GM12873 (cell line): ENCODE measurements at regions not wholly inside any gene's neighbourhood (a gene's known extent, or its start where the extent isn't known, plus 50 kb on each side); places are given as distances from the start of the nearest gene placed in this dataset.

Experiments used
- CTCF ChIP-seq: IDR thresholded peaks from 2 replicates; pipeline ENCODE4 v1.5.1; 2012; ENCODE audit warnings: low read depth, mild to moderate bottlenecking, moderate library complexity, low read length, control low read depth; ENCODE audit not compliant: insufficient read depth; ENCODE audit errors: missing control alignments

GRCh38 chr5:56637321-56637920, 177.9 kb upstream of the MAP3K1 start:
- TF ChIP-seq CTCF, result no peak

- TF ChIP-seq CTCF, result no peak
Observed at GRCh38 chr5:56633950-56634349, 181.4 kb upstream of the MAP3K1 start.

GRCh38 chr5:56632939-56633338, 182.4 kb upstream of the MAP3K1 start:
- TF ChIP-seq CTCF, result no peak

- TF ChIP-seq CTCF, result no peak
Observed at GRCh38 chr5:56632199-56632598, 183.2 kb upstream of the MAP3K1 start.

GRCh38 chr5:56631719-56632118, 183.6 kb upstream of the MAP3K1 start:
- no peak for TF ChIP-seq CTCF

- TF ChIP-seq CTCF, result no peak
Observed at GRCh38 chr5:56625541-56625940, 189.8 kb upstream of the MAP3K1 start.

- no peak for TF ChIP-seq CTCF
Observed at GRCh38 chr5:56624751-56625150, 190.6 kb upstream of the MAP3K1 start.

GRCh38 chr5:56622141-56622540, 193.2 kb upstream of the MAP3K1 start:
- no peak for TF ChIP-seq CTCF
